Gastroesophageal sphincter (tissue), 4 donors: ENCODE measurements at regions not wholly inside any gene's neighbourhood (a gene's known extent, or its start where the extent isn't known, plus 50 kb on each side); places are given as distances from the start of the nearest gene placed in this dataset.

Experiments
- ATAC-seq: fragments of 150-250 bp; one replicate; pipeline ENCODE4 v1.9.1; 2016; ENCODE audit warnings: mild to moderate bottlenecking, moderate library complexity
- H3K27ac ChIP-seq, 4 donors: fragments of 200-600 bp; sonication (generic) in 3 of 4; 1 replicate in 3 of 4; 2 replicates in 1 of 4; pipeline ENCODE4 v1.5.1; 2016 to 2019
- H3K27me3 ChIP-seq: fragments of 200-600 bp; sonication (generic); one replicate; pipeline ENCODE4 v1.5.1; 2019
- H3K36me3 ChIP-seq, 2 donors: fragments of 200-600 bp; sonication (generic); one replicate each; pipeline ENCODE4 v1.5.1; 2019; ENCODE audit warnings: control low read depth in 1 of 2
- H3K4me1 ChIP-seq, 3 donors: fragments of 200-600 bp; sonication (generic); 1 replicate in 2 of 3; 2 replicates in 1 of 3; pipeline ENCODE4 v1.5.1; 2016 to 2019; ENCODE audit warnings: control low read depth in 2 of 3
- H3K4me3 ChIP-seq, 2 donors: fragments of 200-600 bp; sonication (generic); one replicate each; pipeline ENCODE4 v1.5.1; 2019; ENCODE audit warnings: mild to moderate bottlenecking in 1 of 2, moderate library complexity in 1 of 2
- H3K9me3 ChIP-seq, 3 donors: fragments of 200-600 bp; sonication (generic); one replicate each; pipeline ENCODE4 v1.5.1; 2017 to 2019; ENCODE audit warnings: control low read depth in 2 of 3
- CTCF ChIP-seq, 4 experiments: fragments of 200-600 bp in 2 of 4; fragments of 450-650 bp in 2 of 4; sonication (generic) in 1 of 4; IDR thresholded peaks; one replicate each; pipeline ENCODE4 v1.5.1; 2017 to 2019; ENCODE audit warnings: antibody characterized with exemption in 4 of 4, mild to moderate bottlenecking in 2 of 4, moderate library complexity in 2 of 4
- EP300 ChIP-seq: sonication (generic); formaldehyde crosslinking; IDR thresholded peaks from one replicate; pipeline ENCODE4 v1.6.1; 2017; ENCODE audit warnings: antibody characterized with exemption, mild to moderate bottlenecking
- POLR2A ChIP-seq, 2 donors: fragments of 450-650 bp; IDR thresholded peaks; one replicate each; pipeline ENCODE4 v1.6.1; 2017; ENCODE audit warnings: antibody characterized with exemption in 2 of 2, mild to moderate bottlenecking in 2 of 2, moderate library complexity in 1 of 2
- POLR2AphosphoS5 ChIP-seq: sonication (generic); formaldehyde crosslinking; IDR thresholded peaks from one replicate; pipeline ENCODE4 v1.6.1; 2017; ENCODE audit warnings: antibody characterized with exemption
- WGBS, 2 donors: methylation state at CpG; one replicate each; pipeline ENCODE4 v1.1.5; 2018; ENCODE audit warnings: low coverage in 1 of 2; 5-methylcytosine and 5-hydroxymethylcytosine counted together

- TF ChIP-seq CTCF (IDR thresholded peaks at IDR 0.05) (no peak), EP300 (no peak), POLR2A (IDR thresholded peaks at IDR 0.05) (no peak), POLR2AphosphoS5 (no peak)
- H3K27ac ChIP-seq: peak overlapping the region in 3 of 4 donors; percentile 51 to 75 (median 68)
- no peaks in the 10 kb centered on the region for H3K27me3 ChIP-seq
- WGBS, 2 donors: 48 to 71% methylated on average over 14 to 15 of the region's 16 CpGs
- H3K4me3 ChIP-seq: no peak overlapping the region
- H3K4me1 ChIP-seq: peaks cover 0 to 27% (median 4%) of the 10 kb centered on the region in 3 donors
- H3K36me3 ChIP-seq: no peaks in the 10 kb centered on the region
- ATAC-seq: peak; percentile 13
- H3K9me3 ChIP-seq: no peaks in the 10 kb centered on the region
Measured at GRCh38 chr10:28807760-28808613, 130.7 kb downstream of the BAMBI start.

DNA sequence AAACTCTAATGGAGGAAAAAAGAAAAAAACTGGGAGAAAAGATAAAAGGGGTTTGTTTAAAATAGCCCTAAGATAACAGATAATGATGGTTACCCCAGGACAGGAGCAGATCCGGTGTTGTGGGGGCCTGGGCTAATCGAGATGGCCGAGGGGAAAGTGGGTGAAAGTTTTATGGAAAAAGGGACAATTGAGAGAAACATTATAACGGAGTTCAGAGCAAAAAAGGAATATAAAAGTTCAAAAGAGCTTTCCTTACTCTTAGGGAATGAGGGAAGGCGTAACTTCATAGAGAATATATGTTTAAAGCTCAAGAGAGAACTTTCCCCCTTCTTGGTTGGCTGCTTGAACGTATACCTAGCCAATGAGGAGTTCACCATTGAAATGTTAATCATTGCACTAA lies 131.4 kb downstream of the BAMBI start:
- TF ChIP-seq POLR2AphosphoS5 (no peak), POLR2A (IDR thresholded peaks at IDR 0.05) (no peak), CTCF (IDR thresholded peaks at IDR 0.05) (no peak), EP300 (no peak)
- WGBS, 2 donors: 85 to 88% methylated on average over 6 of the region's 6 CpGs
- H3K36me3 ChIP-seq: no peaks in the 10 kb centered on the region
- H3K4me1 ChIP-seq: peaks cover 0 to 27% (median 4%) of the 10 kb centered on the region in 3 donors
- no peaks in the 10 kb centered on the region for H3K9me3 ChIP-seq
- no peak for ATAC-seq
- H3K27ac ChIP-seq: peak overlapping the region in 1 of 4 donors; percentile 75
- H3K27me3 ChIP-seq: no peaks in the 10 kb centered on the region
- no peak overlapping the region for H3K4me3 ChIP-seq

DNA sequence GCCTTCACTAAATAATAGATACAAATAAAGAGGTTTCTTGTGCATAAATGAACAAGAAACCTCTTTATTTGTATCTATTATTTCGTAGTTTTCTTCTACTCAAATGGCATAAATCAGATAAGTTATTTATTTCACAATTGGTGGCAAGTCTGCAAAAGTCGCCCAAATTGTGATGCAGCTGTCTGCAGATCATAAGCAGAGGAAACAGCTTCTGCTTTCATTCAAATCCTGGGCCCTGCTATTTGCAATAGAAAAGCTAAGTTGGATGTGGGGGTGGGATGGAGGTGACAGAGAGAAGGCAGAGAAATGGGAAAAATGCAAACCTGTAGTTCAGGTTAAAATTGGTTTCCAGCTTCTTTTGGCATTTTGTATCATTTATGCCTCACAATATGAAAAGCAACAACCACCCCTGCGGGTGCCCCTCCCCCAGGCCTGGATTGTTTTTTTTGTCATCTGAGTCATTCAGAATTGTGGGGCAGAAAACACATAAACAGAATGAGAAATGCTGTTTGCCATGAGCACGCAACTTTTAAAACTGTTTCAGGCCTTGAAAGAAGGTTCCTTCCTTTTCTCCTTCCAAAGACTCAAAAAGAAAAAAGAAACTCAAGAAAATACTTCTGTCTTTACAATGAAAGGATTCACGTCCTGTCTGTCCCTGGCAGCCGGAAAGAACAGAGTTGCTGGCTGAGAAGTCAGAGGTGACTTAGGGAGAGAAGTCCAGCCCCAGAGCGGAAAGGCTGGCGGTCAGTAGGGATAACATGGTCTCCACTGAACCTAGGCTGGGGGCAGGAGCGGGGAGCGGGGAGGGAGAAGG lies 132.9 kb downstream of the BAMBI start:
- peaks cover 0 to 27% (median 4%) of the 10 kb centered on the region in 3 donors for H3K4me1 ChIP-seq
- H3K27me3 ChIP-seq: no peaks in the 10 kb centered on the region
- no peak overlapping the region for H3K4me3 ChIP-seq
- TF ChIP-seq CTCF (IDR thresholded peaks at IDR 0.05) (no peak), EP300 (no peak), POLR2A (IDR thresholded peaks at IDR 0.05) (no peak), POLR2AphosphoS5 (no peak)
- H3K9me3 ChIP-seq: no peaks in the 10 kb centered on the region
- no peak for ATAC-seq
- no peak overlapping the region for H3K27ac ChIP-seq
- WGBS, 2 donors: 76 to 91% methylated on average over 8 of the region's 10 CpGs
- no peaks in the 10 kb centered on the region for H3K36me3 ChIP-seq

DNA sequence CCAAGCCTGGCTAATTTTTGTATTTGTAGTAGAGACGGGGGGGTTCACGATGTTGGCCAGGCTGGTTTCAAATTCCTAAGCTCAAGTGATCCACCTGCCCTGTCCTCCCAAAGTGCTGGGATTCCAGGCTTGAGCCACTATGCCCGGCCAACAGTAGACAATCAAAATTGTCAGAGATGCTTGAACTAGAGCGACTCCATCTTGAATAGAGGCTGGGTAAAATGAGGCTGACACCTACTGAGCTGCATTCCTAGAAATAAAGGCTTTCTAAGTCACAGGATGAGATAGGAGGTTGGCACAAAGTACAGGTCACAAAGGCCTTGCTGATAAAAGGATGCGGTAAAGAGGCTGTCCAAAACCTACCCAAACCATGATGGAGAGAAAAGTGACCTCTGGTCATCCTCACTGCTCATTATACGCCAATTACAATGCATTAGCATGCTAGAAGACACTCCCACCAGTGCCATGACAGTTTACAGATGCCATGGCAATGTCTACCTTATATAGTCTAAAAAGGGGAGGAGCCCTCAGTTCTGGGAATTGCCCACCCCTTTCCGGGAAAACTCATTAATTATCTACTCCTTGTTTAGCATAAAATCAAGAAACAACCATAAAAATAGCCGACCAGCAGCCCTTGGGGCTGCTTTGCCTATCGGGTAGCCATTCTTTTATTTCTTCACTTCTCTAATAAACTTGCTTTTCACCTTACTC lies 134.5 kb downstream of the BAMBI start:
- Histone ChIP-seq H3K9me3 (no peaks in the 10 kb centered on the region), H3K27ac (no peak overlapping the region), H3K4me3 (no peak overlapping the region), H3K27me3 (no peaks in the 10 kb centered on the region), H3K36me3 (no peaks in the 10 kb centered on the region), H3K4me1 (peaks cover 0 to 15% (median 1%) of the 10 kb centered on the region in 3 donors)
- 72 to 78% methylated on average over 6 to 7 of the region's 9 CpGs for whole genome bisulfite sequencing, 2 donors
- ATAC-seq: no peak
- TF ChIP-seq CTCF (IDR thresholded peaks at IDR 0.05) (no peak), EP300 (no peak), POLR2AphosphoS5 (no peak), POLR2A (IDR thresholded peaks at IDR 0.05) (no peak)
